ENCODE measurements at regions not wholly inside any gene's neighbourhood (a gene's known extent, or its start where the extent isn't known, plus 50 kb on each side); places are given as distances from the start of the nearest gene placed in this dataset.

DNA sequence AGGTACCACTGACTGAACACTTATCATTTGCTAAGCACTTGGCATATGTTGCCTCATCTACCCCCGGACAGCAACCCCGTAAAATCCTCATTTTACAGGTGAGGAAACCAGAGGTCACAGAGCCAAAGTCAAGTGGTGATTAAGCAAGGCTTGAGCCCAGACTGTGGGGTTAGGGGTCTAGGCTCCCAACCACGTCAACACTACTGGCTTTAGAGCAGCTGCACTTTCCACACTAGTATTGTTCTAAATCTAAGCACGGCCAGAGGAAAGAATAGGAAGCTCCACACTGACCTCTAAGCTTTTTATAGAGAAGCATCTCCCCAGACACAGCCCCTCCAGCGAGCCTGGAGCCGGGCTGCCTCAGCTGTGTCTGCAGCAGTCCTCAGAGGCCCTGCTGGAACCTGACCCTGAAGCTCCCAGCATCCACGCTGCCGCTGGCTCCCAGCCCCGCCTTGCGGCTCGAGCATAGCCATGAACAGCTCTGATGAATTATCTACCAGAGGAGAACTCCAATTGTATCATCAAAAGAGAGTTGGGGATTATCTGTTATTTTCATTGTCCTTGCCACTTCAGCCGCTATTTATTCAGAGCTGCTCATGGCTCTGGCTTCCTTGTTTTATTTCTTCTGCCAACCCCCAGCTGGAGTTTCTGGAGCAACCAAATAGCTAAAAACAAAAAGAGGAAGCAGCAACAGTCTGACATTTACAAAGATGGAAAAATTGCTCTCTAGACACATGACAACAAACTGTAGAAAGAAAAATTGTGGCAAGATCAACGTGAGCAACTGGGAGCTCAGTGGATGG, 62.2 kb upstream of the RTN4 start:
- Histone ChIP-seq H3K4me1 (ENCODE audit: control insufficient read depth, insufficient read depth, low read length) (peaks cover 14% of the 10 kb centered on the region), H3K27ac (ENCODE audit: low read length) (peak overlapping the region; percentile 97), H3K27me3 (ENCODE audit: control insufficient read depth, insufficient read depth) (no peaks in the 10 kb centered on the region), H3K4me3 (ENCODE audit: low read length) (no peak overlapping the region), H3K9me3 (ENCODE audit: control insufficient read depth, low read length) (no peaks in the 10 kb centered on the region)
- DNase-seq (peak; percentile 85 to 96 (median 95)), ATAC-seq (peak; percentile 90 to 93)
- intact Hi-C loops (cut with DNase I), result no loop called here
- WGBS, result 9% methylated on average over 13 of the region's 13 CpGs

DNA sequence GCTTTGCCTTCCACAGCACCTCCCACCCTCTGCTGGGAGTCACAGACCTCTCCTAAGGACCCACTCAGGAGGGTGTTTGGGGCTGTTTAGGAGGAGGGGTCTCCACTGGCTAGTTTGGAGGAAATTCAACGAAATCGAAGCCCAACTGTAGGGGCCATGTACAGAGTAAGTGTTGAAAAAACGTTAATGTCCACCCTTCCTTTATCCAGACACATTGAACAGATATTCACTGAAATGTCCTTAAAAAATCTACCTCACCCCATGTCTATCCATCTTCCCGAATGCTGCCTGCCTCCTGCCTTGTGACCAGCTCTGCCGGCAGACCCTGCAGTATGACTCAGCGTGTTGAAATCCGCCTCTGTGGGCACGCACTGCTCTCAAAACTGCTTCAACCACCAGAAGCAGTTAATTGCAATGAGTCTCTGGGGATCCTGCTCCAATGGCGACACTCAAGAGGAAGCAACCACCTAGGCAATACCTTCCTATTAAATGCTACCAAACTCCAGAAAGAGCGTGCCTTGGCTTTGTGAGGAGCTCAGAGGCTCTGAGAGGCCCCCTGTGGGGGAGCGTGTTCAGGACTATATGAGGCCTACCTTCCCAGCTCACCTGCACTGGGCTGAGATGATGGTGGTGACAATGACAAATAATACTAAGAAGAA, 61.4 kb upstream of the RTN4 start:
- no peak overlapping the region for H3K4me3 ChIP-seq (ENCODE audit: low read length)
- peak; percentile 78 to 82 (median 81) for DNase-seq
- intact Hi-C loops (cut with DNase I), result no loop called here
- peak; percentile 85 to 86 for ATAC-seq
- peaks cover 14% of the 10 kb centered on the region for H3K4me1 ChIP-seq (ENCODE audit: control insufficient read depth, insufficient read depth, low read length)
- 43% methylated on average over 11 of the region's 11 CpGs for WGBS
- no peaks in the 10 kb centered on the region for H3K27me3 ChIP-seq (ENCODE audit: control insufficient read depth, insufficient read depth)
- H3K9me3 ChIP-seq (ENCODE audit: control insufficient read depth, low read length), result no peaks in the 10 kb centered on the region
- peak overlapping the region; percentile 97 for H3K27ac ChIP-seq (ENCODE audit: low read length)

DNA sequence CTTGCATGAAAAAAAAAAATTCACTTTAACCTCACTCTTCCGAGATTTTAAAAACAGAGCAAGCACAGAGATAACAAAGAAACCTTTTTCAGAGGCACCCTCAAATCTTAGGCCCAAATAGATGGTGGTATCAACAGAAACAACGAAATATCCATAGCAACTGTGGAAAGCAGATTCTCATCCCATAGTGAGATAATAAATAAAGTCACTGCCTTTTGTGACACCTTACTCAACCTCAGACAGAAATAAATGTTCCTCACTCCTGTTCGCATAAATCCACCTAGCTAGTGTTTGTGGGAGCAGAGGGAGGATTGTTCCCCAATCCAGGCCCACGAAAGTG, 60.9 kb upstream of the RTN4 start:
- WGBS, result 65% methylated on average over 4 of the region's 4 CpGs
- Histone ChIP-seq H3K27ac (ENCODE audit: low read length) (peak overlapping the region; percentile 97), H3K27me3 (ENCODE audit: control insufficient read depth, insufficient read depth) (no peaks in the 10 kb centered on the region), H3K9me3 (ENCODE audit: control insufficient read depth, low read length) (no peaks in the 10 kb centered on the region), H3K4me3 (ENCODE audit: low read length) (no peak overlapping the region), H3K4me1 (ENCODE audit: control insufficient read depth, insufficient read depth, low read length) (peaks cover 14% of the 10 kb centered on the region)
- intact Hi-C loops (cut with DNase I), result no loop called here
- no peak for DNase-seq
- no peak for ATAC-seq

DNA sequence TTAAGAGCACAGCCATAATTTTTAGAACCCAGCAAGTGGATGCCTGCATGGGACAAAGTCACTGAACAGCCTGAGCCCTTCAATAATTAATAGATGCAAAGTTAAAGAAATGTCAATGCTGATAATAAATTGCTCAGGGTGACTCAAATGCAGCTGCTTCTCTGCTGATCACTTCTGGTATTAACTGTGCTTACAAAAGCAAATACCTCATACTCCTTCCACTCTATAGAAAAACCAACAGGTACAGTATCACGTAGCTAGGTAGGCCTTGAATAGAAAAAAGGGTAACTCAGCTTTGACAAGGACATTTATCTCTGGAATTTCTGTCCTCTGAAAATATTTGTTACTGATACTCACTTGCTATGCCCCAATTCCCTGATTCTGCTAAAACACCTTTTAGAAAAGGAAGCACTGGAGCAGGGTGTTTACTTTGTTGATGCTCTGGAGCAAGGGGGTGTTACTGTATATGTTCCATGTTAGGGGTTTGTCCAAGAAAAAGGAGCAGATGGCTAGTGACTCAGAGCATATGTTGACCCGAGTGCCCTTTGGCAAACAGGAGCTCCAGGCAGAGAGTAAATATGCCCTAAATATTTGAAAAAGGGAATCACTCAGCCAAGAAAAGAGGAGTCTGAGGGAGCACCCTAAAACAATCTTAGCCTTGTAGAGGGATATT, 59.1 kb upstream of the RTN4 start:
- Histone ChIP-seq H3K27ac (ENCODE audit: low read length) (peak overlapping the region; percentile 56), H3K27me3 (ENCODE audit: control insufficient read depth, insufficient read depth) (no peaks in the 10 kb centered on the region), H3K4me3 (ENCODE audit: low read length) (no peak overlapping the region), H3K9me3 (ENCODE audit: control insufficient read depth, low read length) (no peaks in the 10 kb centered on the region), H3K4me1 (ENCODE audit: control insufficient read depth, insufficient read depth, low read length) (peaks cover 14% of the 10 kb centered on the region)
- DNase-seq (no peak), ATAC-seq (no peak)
- intact Hi-C loops (cut with DNase I), result no loop called here
- 82% methylated on average over 2 of the region's 2 CpGs for WGBS

DNA sequence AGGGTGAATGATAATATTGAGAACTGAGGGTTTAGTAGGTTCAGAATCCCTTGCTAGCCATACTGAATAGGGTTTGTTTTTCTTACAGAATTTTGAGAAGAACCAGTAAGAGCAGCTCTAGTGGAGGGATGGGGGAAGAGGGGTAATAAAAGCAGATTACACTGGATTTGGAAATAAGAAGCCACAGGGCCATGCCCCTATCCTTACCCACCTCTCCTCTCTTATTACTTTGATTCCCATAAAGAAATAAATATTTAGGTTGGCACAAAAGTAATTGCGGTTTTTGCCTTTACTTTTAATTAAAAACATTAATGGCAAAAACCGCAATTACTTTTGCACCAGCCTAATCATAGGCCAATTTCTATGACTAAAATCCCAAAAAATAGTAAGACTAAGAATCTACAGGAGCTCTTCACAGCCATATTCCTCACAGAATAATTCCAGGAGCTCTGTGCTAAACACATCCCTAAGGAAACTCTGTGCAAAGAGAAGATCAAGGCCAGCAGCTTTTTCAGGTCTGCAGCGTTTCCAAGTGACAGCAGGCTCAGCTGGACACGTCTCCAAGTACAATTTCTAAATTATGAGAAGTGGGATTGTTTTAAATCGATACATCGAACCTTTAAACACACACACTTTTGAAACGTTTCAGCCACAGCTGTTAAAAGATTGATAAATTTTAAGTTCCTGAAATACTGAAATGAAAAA, 58.4 kb upstream of the RTN4 start:
- Histone ChIP-seq H3K4me1 (ENCODE audit: control insufficient read depth, insufficient read depth, low read length) (peaks cover 14% of the 10 kb centered on the region), H3K27me3 (ENCODE audit: control insufficient read depth, insufficient read depth) (no peaks in the 10 kb centered on the region), H3K27ac (ENCODE audit: low read length) (peak overlapping the region; percentile 42), H3K4me3 (ENCODE audit: low read length) (no peak overlapping the region), H3K9me3 (ENCODE audit: control insufficient read depth, low read length) (no peaks in the 10 kb centered on the region)
- intact Hi-C loops (cut with DNase I), result no loop called here
- DNase-seq (no peak), ATAC-seq (no peak)
- WGBS, result 69% methylated on average over 7 of the region's 7 CpGs

DNA sequence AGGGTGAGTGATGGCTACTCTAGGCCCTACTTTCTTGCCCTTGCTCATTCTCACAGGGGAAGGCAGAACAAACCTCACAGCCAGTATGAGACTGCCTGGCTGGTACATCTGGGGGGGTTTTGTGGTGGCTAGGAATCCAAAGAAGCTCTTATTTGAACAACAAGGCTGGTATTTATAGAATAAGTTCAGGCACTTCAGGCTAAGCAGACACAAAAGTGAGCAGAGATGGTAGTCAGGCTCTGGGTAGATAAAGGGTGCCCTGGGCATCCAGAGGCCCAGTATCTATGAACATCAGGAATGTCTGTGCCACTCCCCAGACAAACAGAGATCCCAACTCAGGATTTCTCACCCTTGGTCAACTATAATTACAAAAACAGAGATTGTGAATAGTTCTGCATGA, 57.2 kb upstream of the RTN4 start:
- Histone ChIP-seq H3K4me3 (ENCODE audit: low read length) (no peak overlapping the region), H3K9me3 (ENCODE audit: control insufficient read depth, low read length) (no peaks in the 10 kb centered on the region), H3K27ac (ENCODE audit: low read length) (peak overlapping the region; percentile 56), H3K4me1 (ENCODE audit: control insufficient read depth, insufficient read depth, low read length) (peaks cover 12% of the 10 kb centered on the region), H3K27me3 (ENCODE audit: control insufficient read depth, insufficient read depth) (no peaks in the 10 kb centered on the region)
- no peak for DNase-seq
- no peak for ATAC-seq
- intact Hi-C loops (cut with DNase I), result no loop called here

DNA sequence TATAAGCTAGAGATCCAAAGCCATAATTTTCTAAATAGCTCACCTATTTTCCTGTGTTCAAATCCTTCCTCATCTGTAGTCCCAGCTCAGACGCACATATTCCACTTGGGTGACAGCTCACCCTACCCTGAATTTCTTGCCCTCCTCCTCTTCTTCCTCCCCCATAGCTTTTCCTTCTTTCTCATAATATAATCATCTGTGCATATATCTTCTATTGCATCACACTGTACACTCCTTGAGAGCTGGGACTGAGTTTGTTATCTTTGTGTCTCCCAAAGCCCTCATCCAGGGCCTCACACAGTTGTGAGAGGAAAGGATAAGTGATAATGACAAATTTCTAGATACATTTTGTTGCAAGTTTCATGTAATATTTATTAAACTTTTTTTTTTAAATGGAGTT, 55.9 kb upstream of the RTN4 start:
- ATAC-seq, result no peak
- H3K9me3 ChIP-seq (ENCODE audit: control insufficient read depth, low read length), result no peaks in the 10 kb centered on the region
- peaks cover 2% of the 10 kb centered on the region for H3K4me1 ChIP-seq (ENCODE audit: control insufficient read depth, insufficient read depth, low read length)
- intact Hi-C loops (cut with DNase I), result no loop called here
- H3K4me3 ChIP-seq (ENCODE audit: low read length), result no peak overlapping the region
- no peak for DNase-seq
- no peak overlapping the region for H3K27ac ChIP-seq (ENCODE audit: low read length)
- no peaks in the 10 kb centered on the region for H3K27me3 ChIP-seq (ENCODE audit: control insufficient read depth, insufficient read depth)
- 90% methylated on average over 1 of the region's 1 CpG for WGBS

DNA sequence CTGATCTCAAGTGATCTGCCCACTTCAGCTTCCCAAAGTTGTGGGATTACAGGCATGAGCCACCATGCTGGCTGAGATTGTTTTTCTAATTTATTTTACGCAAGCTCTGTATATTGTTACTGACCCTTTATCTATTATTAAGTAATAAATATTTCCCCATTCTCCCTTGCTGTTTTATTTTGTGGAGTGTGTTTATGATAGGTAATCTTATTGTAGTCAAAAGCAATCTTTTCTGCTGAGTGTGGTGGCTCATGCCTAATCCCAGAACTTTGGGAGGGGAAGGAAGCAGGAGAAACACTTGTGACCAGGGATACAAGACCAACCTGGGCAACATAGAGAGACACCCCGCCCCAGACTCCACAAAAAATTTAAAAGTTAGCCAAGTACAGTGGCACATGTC, 55.2 kb upstream of the RTN4 start:
- intact Hi-C loops (cut with DNase I), result no loop called here
- Histone ChIP-seq H3K4me1 (ENCODE audit: control insufficient read depth, insufficient read depth, low read length) (peaks cover 2% of the 10 kb centered on the region), H3K27me3 (ENCODE audit: control insufficient read depth, insufficient read depth) (no peaks in the 10 kb centered on the region), H3K9me3 (ENCODE audit: control insufficient read depth, low read length) (no peaks in the 10 kb centered on the region), H3K4me3 (ENCODE audit: low read length) (no peak overlapping the region), H3K27ac (ENCODE audit: low read length) (no peak overlapping the region)
- ATAC-seq (no peak), DNase-seq (no peak)
- WGBS, result 97% methylated on average over 2 of the region's 2 CpGs

DNA sequence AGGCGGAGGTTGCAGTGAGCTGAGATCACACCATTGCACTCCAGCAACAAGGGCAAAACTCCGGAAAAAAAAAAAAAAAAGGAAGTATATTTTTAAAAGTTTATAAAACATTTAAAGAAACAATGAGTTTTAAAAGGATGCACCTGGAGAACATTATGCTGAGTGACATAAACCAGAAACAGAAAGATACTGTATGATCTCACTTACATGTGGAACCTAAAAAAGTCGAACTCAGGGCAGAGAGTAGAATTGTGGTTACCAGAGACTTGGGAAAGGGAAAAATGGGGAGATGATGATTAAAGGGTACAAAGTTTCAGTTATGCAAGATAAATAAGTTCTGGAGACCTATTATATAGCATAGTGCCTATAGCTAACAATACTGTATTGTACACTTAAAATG, 52.8 kb upstream of the RTN4 start:
- H3K4me1 ChIP-seq (ENCODE audit: control insufficient read depth, insufficient read depth, low read length), result peaks cover 5% of the 10 kb centered on the region
- DNase-seq (no peak), ATAC-seq (no peak)
- H3K9me3 ChIP-seq (ENCODE audit: control insufficient read depth, low read length), result no peaks in the 10 kb centered on the region
- 52% methylated on average over 3 of the region's 3 CpGs for WGBS
- no peak overlapping the region for H3K4me3 ChIP-seq (ENCODE audit: low read length)
- no peak overlapping the region for H3K27ac ChIP-seq (ENCODE audit: low read length)
- intact Hi-C loops (cut with DNase I), result loop anchor here in 1 of 4 donors (5.0 kb wide), 1 partner anchor 51 kb away; the partner anchor contains the start of gene RTN4
- no peaks in the 10 kb centered on the region for H3K27me3 ChIP-seq (ENCODE audit: control insufficient read depth, insufficient read depth)

DNA sequence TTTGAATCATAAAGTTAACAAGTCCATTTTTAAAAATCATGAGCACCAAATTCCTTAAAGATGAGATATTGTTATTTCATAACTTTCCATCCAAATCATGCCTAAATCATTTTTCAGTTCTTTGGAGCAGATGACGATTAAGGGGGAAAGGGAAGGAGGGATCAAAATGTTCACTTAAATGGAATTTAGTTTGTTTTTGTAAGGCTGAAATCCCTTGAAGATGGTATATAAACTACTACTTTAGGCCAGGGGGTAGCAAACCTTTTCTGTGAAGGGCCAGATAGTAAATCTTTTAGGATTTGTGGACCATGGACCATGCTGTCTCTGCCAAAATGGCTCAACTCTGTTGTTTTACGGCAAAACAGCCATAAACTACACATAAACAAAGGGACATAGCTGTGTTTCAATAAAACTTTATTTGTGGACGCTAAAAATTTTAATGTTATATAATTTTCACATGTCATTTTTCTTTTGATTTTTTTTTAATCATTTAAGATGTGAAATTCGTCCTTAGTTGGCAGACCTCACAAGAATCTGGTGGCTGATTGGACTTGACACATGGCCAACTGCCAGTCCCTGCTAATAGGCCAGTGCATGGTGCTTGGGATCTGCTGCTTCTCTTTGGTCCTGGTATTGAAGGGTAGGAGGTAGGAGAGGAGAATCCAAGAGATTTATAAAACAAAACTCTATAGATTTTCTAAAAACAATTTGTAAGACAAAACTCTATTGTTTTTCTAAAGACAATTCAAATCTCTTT, 52.0 kb upstream of the RTN4 start:
- Histone ChIP-seq H3K4me3 (ENCODE audit: low read length) (no peak overlapping the region), H3K9me3 (ENCODE audit: control insufficient read depth, low read length) (no peaks in the 10 kb centered on the region), H3K27ac (ENCODE audit: low read length) (peak overlapping the region; percentile 88), H3K4me1 (ENCODE audit: control insufficient read depth, insufficient read depth, low read length) (peaks cover 8% of the 10 kb centered on the region), H3K27me3 (ENCODE audit: control insufficient read depth, insufficient read depth) (no peaks in the 10 kb centered on the region)
- intact Hi-C loops (cut with DNase I), result loop anchor here in 1 of 4 donors (5.0 kb wide), 1 partner anchor 50 kb away; the partner anchor contains the start of gene RTN4
- 56% methylated on average over 4 of the region's 4 CpGs for WGBS
- peak in 1 of 3 donors; percentile 58 for DNase-seq
- no peak for ATAC-seq
